ENCODE measurements at regions not wholly inside any gene's neighbourhood (a gene's known extent, or its start where the extent isn't known, plus 50 kb on each side); places are given as distances from the start of the nearest gene placed in this dataset.

DNA sequence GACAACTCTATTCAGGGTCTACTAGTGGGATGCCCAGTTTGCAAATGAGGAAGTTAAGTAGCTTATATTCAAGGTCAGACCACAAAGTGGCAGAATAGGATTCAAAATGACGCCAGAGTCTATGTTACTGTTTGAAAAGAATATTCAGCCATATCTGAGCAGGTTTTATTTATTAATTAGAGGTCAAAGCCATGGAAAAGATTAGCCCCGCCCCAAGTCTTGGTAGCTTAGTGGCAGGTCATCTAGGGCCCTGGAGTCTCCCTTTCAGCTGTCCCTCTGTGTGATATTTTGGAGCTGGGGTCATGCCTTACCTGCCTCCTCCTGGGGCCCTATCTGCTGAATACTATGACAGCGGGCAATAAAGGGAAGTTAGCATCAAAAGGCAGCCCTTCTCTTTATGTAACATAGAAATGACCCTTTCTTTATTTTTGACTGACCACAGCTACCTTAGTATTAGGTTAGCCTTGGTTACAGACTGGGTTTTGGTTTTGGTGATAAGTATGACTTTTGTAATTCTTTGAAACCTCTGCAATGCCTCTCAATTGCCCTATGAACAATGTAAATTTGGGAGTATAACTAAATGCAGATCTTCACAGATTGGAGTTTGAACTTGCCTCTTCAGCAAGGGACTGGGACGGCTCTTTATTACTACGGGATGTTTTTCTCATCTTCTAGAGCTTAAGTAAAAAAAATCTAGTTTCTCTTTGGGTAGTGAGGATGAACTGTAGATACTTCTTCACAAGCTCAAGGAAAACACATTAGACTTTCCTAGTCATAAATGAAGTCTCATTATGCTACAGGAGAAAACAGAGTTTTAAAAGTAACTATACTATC lies 153.0 kb upstream of the ITGA4 start:
- no peak for TF ChIP-seq CEBPB (IDR thresholded peaks at IDR 0.05; ENCODE audit: low read depth)
- TF ChIP-seq, protein P1, sequence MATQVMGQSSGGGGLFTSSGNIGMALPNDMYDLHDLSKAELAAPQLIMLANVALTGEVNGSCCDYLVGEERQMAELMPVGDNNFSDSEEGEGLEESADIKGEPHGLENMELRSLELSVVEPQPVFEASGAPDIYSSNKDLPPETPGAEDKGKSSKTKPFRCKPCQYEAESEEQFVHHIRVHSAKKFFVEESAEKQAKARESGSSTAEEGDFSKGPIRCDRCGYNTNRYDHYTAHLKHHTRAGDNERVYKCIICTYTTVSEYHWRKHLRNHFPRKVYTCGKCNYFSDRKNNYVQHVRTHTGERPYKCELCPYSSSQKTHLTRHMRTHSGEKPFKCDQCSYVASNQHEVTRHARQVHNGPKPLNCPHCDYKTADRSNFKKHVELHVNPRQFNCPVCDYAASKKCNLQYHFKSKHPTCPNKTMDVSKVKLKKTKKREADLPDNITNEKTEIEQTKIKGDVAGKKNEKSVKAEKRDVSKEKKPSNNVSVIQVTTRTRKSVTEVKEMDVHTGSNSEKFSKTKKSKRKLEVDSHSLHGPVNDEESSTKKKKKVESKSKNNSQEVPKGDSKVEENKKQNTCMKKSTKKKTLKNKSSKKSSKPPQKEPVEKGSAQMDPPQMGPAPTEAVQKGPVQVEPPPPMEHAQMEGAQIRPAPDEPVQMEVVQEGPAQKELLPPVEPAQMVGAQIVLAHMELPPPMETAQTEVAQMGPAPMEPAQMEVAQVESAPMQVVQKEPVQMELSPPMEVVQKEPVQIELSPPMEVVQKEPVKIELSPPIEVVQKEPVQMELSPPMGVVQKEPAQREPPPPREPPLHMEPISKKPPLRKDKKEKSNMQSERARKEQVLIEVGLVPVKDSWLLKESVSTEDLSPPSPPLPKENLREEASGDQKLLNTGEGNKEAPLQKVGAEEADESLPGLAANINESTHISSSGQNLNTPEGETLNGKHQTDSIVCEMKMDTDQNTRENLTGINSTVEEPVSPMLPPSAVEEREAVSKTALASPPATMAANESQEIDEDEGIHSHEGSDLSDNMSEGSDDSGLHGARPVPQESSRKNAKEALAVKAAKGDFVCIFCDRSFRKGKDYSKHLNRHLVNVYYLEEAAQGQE (IDR thresholded peaks at IDR 0.05; ENCODE audit: low read depth), result no peak
- TF ChIP-seq TCF7L2 (IDR thresholded peaks at IDR 0.05; ENCODE audit: borderline replicate concordance, extremely low read depth, insufficient read depth, insufficient read length), result no peak
- 0 out of 2 replicates have a peak, but pooled peaks have one; percentile 13 for TF ChIP-seq RAD21 (IDR thresholded peaks at IDR 0.05; ENCODE audit: low read depth)
- Histone ChIP-seq H3K4me1 (ENCODE audit: control insufficient read depth in 1 of 2, insufficient read depth in 2 of 2, low read length in 2 of 2) (no peaks in the 10 kb centered on the region), H3K36me3 (ENCODE audit: control insufficient read depth in 1 of 2, insufficient read depth in 2 of 2, low read length in 2 of 2) (no peaks in the 10 kb centered on the region), H4K20me1 (ENCODE audit: insufficient read depth) (no peaks in the 10 kb centered on the region), H2AFZ (ENCODE audit: low read depth, low read length, poor library complexity, severe bottlenecking) (peak overlapping the region; percentile 72), H3K4me3 (replicated peaks in 1 of 2; ENCODE audit: low read depth in 1 of 2, low read length in 2 of 2) (no peak overlapping the region), H3K27ac (ENCODE audit: low read depth, low read length) (no peak overlapping the region), H3K4me2 (ENCODE audit: low read length) (no peak overlapping the region), H3K79me2 (ENCODE audit: insufficient read depth, low read length) (no peaks in the 10 kb centered on the region), H3K9me2 (ENCODE audit: insufficient read depth) (no peaks in the 10 kb centered on the region), H3K9me3 (ENCODE audit: control insufficient read depth in 1 of 2, insufficient read depth in 1 of 2, low read depth in 1 of 2, low read length in 2 of 2) (no peaks in the 10 kb centered on the region), H3K27me3 (ENCODE audit: insufficient read depth, low read length) (no peaks in the 10 kb centered on the region), H3K9ac (ENCODE audit: low read length) (no peak overlapping the region)
- intact Hi-C loops (cut with micrococcal nuclease), result no loop called here
- BruUV-seq (replicated peaks), result no TSS peak
- RAD21 ChIA-PET (ENCODE audit: low non-redundant PET in 1 of 2, low total read pairs in 2 of 2, uncharacterized antibody in 2 of 2, unreplicated experiment in 2 of 2), result no interaction called here
- DNase-seq (ENCODE audit: low read depth, low spot score) (no peak), ATAC-seq (no peak)
- CTCF ChIA-PET, result no interaction called here
- POLR2A ChIA-PET, result no interaction called here

Data from HCT116 (cell line).